ENCODE measurements at regions not wholly inside any gene's neighbourhood (a gene's known extent, or its start where the extent isn't known, plus 50 kb on each side); places are given as distances from the start of the nearest gene placed in this dataset.

- no peak for TF ChIP-seq REST (IDR thresholded peaks at IDR 0.05; ENCODE audit: unreplicated experiment)
These were observed 751.8 kb upstream of the CBLB start (continued) for GRCh38 chr3:106620646-106621045.

- Mint-ChIP-seq H3K9me3 (peaks cover 33% of the 10 kb centered on the region), H3K36me3 (ENCODE audit: low read depth) (peaks cover 24% of the 10 kb centered on the region), H3K4me3 (no peak overlapping the region), H3K27me3 (ENCODE audit: insufficient read depth, low read depth, poor library complexity) (no peaks in the 10 kb centered on the region), H3K4me1 (no peaks in the 10 kb centered on the region), H3K27ac (no peak overlapping the region)
- Histone ChIP-seq H3K27me3 (ENCODE audit: insufficient read depth) (no peaks in the 10 kb centered on the region), H3K27ac (ENCODE audit: low read depth) (no peak overlapping the region), H3K4me1 (ENCODE audit: insufficient read depth) (no peaks in the 10 kb centered on the region), H3K79me2 (replicated peaks; ENCODE audit: insufficient read depth) (no peaks in the 10 kb centered on the region), H3K4me2 (no peak overlapping the region), H3F3A (replicated peaks; ENCODE audit: low read depth) (no peaks in the 10 kb centered on the region), H3K4me3 (no peak overlapping the region), H4K20me1 (replicated peaks; ENCODE audit: insufficient read depth) (no peaks in the 10 kb centered on the region), H3K9me2 (ENCODE audit: insufficient read depth) (no peaks in the 10 kb centered on the region), H3K36me3 (ENCODE audit: insufficient read depth) (peaks cover 16% of the 10 kb centered on the region), H2AFZ (no peak overlapping the region)
- DNase-seq (ENCODE audit: low spot score) (no peak), ATAC-seq (no peak)
- TF ChIP-seq EZH2 (IDR thresholded peaks at IDR 0.05; ENCODE audit: low read depth, unreplicated experiment) = no peak
- TF ChIP-seq ETS1 (IDR thresholded peaks at IDR 0.05) = no peak
- no peak for TF ChIP-seq POLR2AphosphoS5 (IDR thresholded peaks at IDR 0.05; ENCODE audit: low read depth)
- TF ChIP-seq CREB1 (CRISPR knock-in tag; IDR thresholded peaks at IDR 0.05; ENCODE audit: low read depth) = no peak
- no peak for TF ChIP-seq NANOG (IDR thresholded peaks at IDR 0.05; ENCODE audit: borderline replicate concordance)
- TF ChIP-seq JUNB (IDR thresholded peaks at IDR 0.05; ENCODE audit: unreplicated experiment) = no peak
- TF ChIP-seq ZNF331 (CRISPR knock-in tag; IDR thresholded peaks at IDR 0.05; ENCODE audit: low read depth) = no peak
- no peak for TF ChIP-seq EZH2phosphoT487 (IDR thresholded peaks at IDR 0.05; ENCODE audit: unreplicated experiment)
- TF ChIP-seq CTCF (conservative IDR thresholded peaks at IDR 0.05; ENCODE audit: low read depth in 2 of 2) = no peak
- no peak for TF ChIP-seq ZNF462 (CRISPR knock-in tag; IDR thresholded peaks at IDR 0.05)
- TF ChIP-seq ZNF114 (CRISPR knock-in tag; IDR thresholded peaks at IDR 0.05) = no peak
These were observed 753.1 kb upstream of the CCDC54 start for GRCh38 chr3:106624154-106624553.

Data from GM23338 (cell line).